Fibroblast of the conjunctiva (primary cell): ENCODE measurements at regions not wholly inside any gene's neighbourhood (a gene's known extent, or its start where the extent isn't known, plus 50 kb on each side); places are given as distances from the start of the nearest gene placed in this dataset.
"Not testable (repeated sequence)": the region's sequence is repeated elsewhere in the genome, so short reads cannot be mapped to it uniquely, and the experiment has no call there.

ENCODE experiments used
- DNase-seq: peaks from one replicate; pipeline ENCODE4 v3.0.0-alpha.2; 2010; ENCODE audit warnings: low read depth

DNA sequence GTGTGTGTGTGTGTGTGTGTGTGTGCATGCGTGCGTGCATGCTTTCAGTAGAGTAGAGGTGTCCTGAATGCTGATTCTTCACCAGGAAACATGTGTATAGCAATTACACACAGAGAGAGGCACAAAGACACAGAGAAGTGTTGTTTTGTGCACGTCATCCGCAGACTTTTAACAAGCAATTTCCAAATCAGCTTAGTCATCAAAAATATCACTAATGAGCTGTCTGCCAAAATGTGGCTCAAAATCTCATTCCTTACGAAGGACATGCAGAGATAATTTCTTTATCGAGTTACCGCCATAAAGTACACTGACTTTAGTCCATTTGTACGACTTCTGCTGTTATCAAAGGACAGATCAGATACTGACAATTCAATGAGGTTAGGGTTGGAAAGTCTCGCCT, 274.9 kb upstream of the RARB start:
- DNase-seq = no peak

GRCh38 chr3:25153561-25153960, 274.5 kb upstream of the RARB start:
- DNase-seq = no peak

- no peak for DNase-seq
These were observed 272.2 kb upstream of the RARB start for GRCh38 chr3:25155652-25156471.

DNA sequence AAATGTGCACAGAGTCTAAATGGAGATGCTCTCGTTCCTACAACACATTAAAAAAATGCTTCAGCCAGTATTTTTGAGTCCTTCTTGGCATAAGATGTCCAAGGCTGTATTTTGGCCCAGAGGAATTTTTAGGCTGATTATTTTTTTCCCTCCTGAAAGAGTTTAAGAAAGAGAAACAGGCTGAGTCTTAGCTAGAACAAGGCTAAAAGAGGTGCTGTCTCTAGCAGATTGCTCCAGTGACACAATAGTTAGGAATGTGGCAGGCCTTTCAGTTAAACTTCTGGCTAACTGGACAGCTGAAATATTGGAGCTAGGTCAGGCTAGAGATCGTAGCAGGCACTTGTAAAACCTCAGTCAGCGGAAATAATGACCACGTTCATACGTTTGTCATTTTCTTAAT, 271.4 kb upstream of the RARB start:
- peak; percentile 49 for DNase-seq

GRCh38 chr3:25165306-25165705, 262.8 kb upstream of the RARB start:
- DNase-seq = no peak

- no peak for DNase-seq
These were observed 262.0 kb upstream of the RARB start for GRCh38 chr3:25166016-25166415.

- DNase-seq = no peak
These were observed 258.9 kb upstream of the RARB start for GRCh38 chr3:25169151-25169550.

- no peak for DNase-seq
These were observed 258.0 kb upstream of the RARB start for GRCh38 chr3:25170021-25170420.

DNA sequence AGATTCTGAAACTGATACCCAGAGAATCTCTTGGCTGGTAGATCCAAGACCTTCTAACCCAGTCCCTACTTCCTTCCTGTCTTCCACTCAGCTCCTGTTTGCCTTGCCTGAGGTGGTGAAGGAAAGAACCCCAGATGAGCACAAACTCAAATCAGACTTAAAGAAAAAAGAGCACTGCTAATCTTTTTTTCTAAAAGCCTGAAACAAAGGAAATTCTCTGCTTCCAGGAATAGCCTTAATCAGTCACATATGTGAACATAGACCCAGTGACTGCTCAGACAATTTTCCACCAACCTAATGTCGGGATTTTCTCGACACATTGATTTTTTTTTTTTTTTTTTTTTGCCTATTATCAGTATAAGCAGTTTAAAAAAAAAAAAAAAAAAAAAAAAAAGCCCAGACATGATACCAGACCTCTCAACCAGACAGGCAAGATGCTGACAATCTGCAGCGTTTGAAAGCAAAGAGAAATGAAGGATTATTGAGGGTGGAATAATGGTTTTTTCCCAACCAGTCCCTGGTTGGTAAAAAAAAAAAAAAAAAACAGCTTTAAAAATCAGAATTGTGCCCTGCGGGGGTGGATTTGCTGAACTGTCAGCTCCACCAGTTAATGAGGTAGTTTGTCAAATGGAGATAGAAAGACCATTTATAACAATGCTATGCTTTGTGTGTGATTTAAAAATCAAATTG, 256.8 kb upstream of the RARB start:
- no peak for DNase-seq

DNA sequence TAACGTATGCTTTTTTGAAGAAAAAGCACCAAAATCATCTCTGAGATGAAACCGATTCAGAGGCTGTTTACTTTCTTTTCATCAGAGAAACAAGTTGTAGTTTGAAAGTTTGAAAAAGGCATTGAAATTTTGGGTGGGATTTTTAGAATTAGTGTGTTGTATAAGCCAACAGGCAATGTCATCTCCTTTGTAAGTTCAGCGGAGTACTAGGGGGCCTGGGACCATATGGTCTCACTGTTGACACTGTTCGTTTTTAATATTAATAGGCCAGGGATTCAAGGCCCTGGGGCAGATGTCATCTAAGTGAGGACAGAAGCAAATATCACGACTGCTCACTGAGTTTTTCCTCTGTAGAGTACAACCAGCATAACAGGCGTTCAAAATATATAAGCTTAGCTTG, 256.2 kb upstream of the RARB start:
- no peak for DNase-seq

- DNase-seq = no peak
These were observed 254.5 kb upstream of the RARB start for GRCh38 chr3:25173606-25174005.

DNA sequence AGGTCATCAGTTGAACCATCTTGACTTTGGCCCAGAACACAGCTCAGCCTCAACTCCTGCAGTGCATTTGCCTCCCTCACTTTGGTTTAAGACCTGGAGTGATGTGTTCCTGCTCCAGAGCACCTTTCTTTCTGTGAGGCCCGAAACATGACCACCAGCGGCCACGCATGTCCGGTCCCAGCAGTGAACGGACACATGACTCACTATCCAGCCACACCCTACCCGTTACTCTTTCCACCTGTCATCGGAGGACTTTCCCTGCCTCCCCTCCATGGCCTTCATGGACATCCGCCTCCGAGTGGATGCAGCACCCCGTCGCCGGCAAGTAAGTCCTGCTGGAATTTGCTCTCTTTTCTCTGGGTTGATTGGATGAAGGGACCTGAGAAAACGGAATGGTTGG, 253.8 kb upstream of the RARB start:
- no peak for DNase-seq

DNA sequence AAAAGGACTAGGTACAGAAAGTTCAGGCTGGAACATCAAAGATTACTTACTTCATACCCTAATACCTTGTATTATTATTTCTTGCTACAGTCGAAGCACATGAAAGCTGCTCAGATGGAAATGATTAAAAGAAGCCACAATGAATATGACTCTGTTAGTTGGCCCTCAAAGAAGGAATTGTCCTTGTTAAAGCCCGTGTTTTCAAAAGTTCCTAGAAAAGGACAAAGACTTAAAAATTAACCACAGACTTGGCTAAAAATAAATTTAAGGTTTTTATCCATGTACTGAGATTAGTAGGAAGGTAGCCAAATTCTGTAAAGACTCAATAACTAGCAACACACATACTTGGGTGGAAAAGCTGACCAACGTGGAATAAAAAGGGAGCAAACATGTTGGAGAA, 251.0 kb upstream of the RARB start:
- no peak for DNase-seq

GRCh38 chr3:25178672-25179071, 249.4 kb upstream of the RARB start:
- no peak for DNase-seq

DNA sequence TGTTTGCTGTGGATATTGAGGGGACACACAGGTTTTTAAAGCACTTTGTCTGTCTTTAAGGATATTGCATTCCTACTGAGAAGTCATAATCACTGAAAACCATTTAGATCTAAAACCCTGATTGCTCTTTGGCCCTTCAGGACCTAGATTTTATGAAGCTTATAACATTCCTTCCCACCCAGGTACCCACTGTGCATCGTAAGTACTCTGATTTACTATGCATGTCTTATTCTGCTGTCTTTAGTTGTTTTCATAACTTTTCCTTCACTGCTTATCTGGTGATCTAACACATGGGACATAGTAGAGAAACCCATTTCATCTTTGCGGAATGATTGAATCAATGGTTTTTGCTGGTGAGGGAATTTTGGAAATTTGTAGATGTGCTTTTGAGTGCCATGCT, 247.0 kb upstream of the RARB start:
- DNase-seq = no peak

DNA sequence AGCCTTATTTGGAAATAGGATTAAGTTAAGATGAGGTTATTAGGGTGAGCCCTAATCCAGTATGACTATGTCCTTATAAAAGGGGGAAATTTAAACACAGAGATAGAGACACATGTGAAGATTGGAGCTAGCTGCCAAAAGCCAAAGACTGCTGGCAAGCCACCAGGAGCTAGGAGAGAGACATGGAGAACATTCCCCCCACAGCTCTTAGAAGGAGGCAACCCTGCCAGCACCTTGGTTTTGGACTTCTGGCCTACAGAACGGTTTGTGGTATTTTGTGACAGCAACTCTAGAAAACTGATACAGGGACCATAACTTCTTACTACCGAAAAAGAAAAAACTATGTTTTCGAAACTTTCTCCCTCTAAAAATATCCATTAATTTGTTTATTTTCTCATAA, 245.3 kb upstream of the RARB start:
- no peak for DNase-seq

GRCh38 chr3:25184641-25185250, 243.3 kb upstream of the RARB start:
- no peak for DNase-seq

DNA sequence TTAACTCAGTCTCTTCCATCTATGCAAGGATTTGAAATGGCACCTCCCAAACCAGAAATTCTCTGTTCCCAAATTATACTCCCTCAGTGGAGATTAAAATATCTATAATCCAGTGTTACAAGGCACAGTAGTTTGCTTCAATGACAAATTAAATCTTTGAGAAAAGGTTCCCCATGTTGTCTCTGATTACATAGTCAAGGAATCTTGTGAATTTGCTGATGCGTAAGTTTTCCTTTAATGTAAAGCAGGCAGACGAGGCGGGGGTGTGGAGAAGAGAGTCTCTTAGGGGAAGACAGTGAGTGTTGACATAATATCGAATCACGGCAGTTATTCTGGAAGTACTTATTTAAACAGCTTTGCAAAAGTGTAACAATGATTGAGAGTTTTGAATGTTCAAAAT, 236.4 kb upstream of the RARB start:
- no peak for DNase-seq

DNA sequence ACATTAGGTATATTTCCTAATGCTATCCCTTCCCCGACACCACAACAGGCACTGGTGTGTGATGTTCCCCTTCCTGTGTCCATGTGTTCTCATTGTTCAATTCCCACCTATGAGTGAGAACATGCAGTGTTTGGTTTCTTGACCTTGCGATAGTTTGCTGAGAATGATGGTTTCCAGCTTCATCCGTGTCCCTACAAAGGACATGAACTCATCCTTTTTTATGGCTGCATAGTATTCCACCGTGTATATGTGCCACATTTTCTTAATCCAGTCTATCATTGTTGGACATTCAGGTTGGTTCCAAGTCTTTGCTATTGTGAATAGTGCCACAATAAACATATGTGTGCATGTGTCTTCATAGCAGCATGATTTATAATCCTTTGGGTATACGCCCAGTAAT, 228.5 kb upstream of the RARB start:
- DNase-seq = not testable (repeated sequence)

- DNase-seq = no peak
These were observed 215.3 kb upstream of the RARB start for GRCh38 chr3:25212736-25213135.

GRCh38 chr3:25214034-25214433, 214.0 kb upstream of the RARB start:
- no peak for DNase-seq

- DNase-seq = no peak
These were observed 209.7 kb upstream of the RARB start for GRCh38 chr3:25218362-25218761.

DNA sequence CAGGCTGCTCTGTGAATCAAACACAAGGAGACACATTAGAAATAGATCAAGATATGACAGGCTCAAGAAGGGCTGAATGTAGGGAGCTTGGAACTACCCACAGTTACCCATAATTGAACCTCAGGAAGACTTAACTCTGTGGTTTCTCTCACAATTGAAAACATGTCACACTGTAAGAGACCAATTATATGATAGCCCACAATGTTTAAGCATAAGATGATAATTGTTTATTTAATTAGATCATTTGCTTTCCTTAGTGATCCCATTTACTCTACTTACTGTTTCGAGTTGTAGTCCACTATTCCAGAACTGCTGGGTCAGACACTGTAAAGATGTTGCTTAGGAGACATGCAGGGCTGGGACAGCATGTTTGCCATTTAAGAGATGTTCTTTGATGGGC, 201.3 kb upstream of the RARB start:
- DNase-seq = no peak
